SK-N-SH treated with all-trans-retinoic acid at 6 μM for 48 hours (cell line): ENCODE measurements at regions not wholly inside any gene's neighbourhood (a gene's known extent, or its start where the extent isn't known, plus 50 kb on each side); places are given as distances from the start of the nearest gene placed in this dataset.

ENCODE experiments used
- ATAC-seq: fragments of 200-7000 bp; cut with Tn5 transposase; 3 replicates; pipeline ENCODE4 v1.9.1; 2020; ENCODE audit warnings: mild to moderate bottlenecking, moderate library complexity
- ARNTL ChIP-seq: fragments of 450-650 bp; formaldehyde crosslinking; IDR thresholded peaks from 2 replicates; pipeline ENCODE4 v1.5.0; 2020; ENCODE audit warnings: low read depth, mild to moderate bottlenecking, moderate library complexity, borderline replicate concordance
- BACH2 ChIP-seq: fragments of 250-450 bp; sonication (Bioruptor Pico); IDR thresholded peaks from 2 replicates; pipeline ENCODE4 v1.9.0; 2021; ENCODE audit warnings: mild to moderate bottlenecking, borderline replicate concordance
- ESRRG ChIP-seq: fragments of 250-450 bp; sonication (Bioruptor Pico); IDR thresholded peaks from 2 replicates; pipeline ENCODE4 v1.6.1; 2021; ENCODE audit warnings: mild to moderate bottlenecking
- GLIS3 ChIP-seq: fragments of 250-450 bp; sonication (Bioruptor Pico); IDR thresholded peaks from 2 replicates; pipeline ENCODE4 v1.5.0; 2020; ENCODE audit warnings: mild to moderate bottlenecking, moderate library complexity
- ISL1 ChIP-seq: fragments of 250-450 bp; sonication (Bioruptor Pico); IDR thresholded peaks from 2 replicates; pipeline ENCODE4 v2.1.2; 2022; ENCODE audit warnings: mild to moderate bottlenecking, moderate library complexity
- OSR1 ChIP-seq: fragments of 250-450 bp; sonication (Bioruptor Pico); IDR thresholded peaks from 2 replicates; pipeline ENCODE4 v1.8.0; 2022; ENCODE audit warnings: moderate library complexity, mild to moderate bottlenecking, inconsistent platforms
- PPARA ChIP-seq: fragments of 250-450 bp; sonication (Bioruptor Pico); IDR thresholded peaks from 2 replicates; pipeline ENCODE4 v1.5.0; 2020; ENCODE audit warnings: mild to moderate bottlenecking, borderline replicate concordance
- RARB ChIP-seq: fragments of 250-450 bp; sonication (Bioruptor Pico); IDR thresholded peaks from 2 replicates; pipeline ENCODE4 v1.8.0; 2021; ENCODE audit warnings: mild to moderate bottlenecking, moderate library complexity
- SNAI2 ChIP-seq: fragments of 250-450 bp; sonication (Bioruptor Pico); IDR thresholded peaks from 2 replicates; pipeline ENCODE4 v1.5.0; 2020; ENCODE audit warnings: mild to moderate bottlenecking, moderate library complexity
- TOX ChIP-seq: fragments of 250-450 bp; sonication (Bioruptor Pico); IDR thresholded peaks from 2 replicates; pipeline ENCODE4 v1.8.0; 2021; ENCODE audit warnings: mild to moderate bottlenecking, moderate library complexity, borderline replicate concordance
- ZC3H10 ChIP-seq: fragments of 250-450 bp; sonication (Bioruptor Pico); IDR thresholded peaks from 2 replicates; pipeline ENCODE4 v1.5.1; 2021; ENCODE audit warnings: mild to moderate bottlenecking, moderate library complexity
- ZFP3 ChIP-seq: fragments of 250-450 bp; sonication (Bioruptor Pico); IDR thresholded peaks from 2 replicates; pipeline ENCODE4 v1.5.0; 2020; ENCODE audit warnings: mild to moderate bottlenecking, moderate library complexity
- ZFP30 ChIP-seq: fragments of 450-650 bp; formaldehyde crosslinking; IDR thresholded peaks from 2 replicates; pipeline ENCODE4 v1.5.0; 2022; ENCODE audit warnings: mild to moderate bottlenecking, moderate library complexity
- ZNF565 ChIP-seq: fragments of 450-650 bp; formaldehyde crosslinking; conservative IDR thresholded peaks from 2 replicates; pipeline ENCODE4 v1.5.0; 2020; ENCODE audit warnings: low read depth, mild to moderate bottlenecking, moderate library complexity
- ZNF70 ChIP-seq: fragments of 450-650 bp; formaldehyde crosslinking; IDR thresholded peaks from 2 replicates; pipeline ENCODE4 v1.5.0; 2020; ENCODE audit warnings: mild to moderate bottlenecking, moderate library complexity
- ZNF8 ChIP-seq: fragments of 450-650 bp; formaldehyde crosslinking; IDR thresholded peaks from 2 replicates; pipeline ENCODE4 v1.5.0; 2020; ENCODE audit warnings: mild to moderate bottlenecking, moderate library complexity
- TF ChIP-seq, protein P1 (sequence below): fragments of 250-450 bp; sonication (Bioruptor Pico); IDR thresholded peaks from 2 replicates; pipeline ENCODE4 v1.5.1; 2020; ENCODE audit warnings: low read depth, mild to moderate bottlenecking, moderate library complexity
- TF ChIP-seq, protein P2 (sequence below): fragments of 250-450 bp; sonication (Bioruptor Pico); IDR thresholded peaks from 2 replicates; pipeline ENCODE4 v1.8.0; 2021; ENCODE audit warnings: low read depth, mild to moderate bottlenecking, moderate library complexity, borderline replicate concordance
- TF ChIP-seq, protein P3 (sequence below): fragments of 250-450 bp; sonication (Bioruptor Pico); IDR thresholded peaks from 2 replicates; pipeline ENCODE4 v1.8.0; 2020; ENCODE audit warnings: mild to moderate bottlenecking, moderate library complexity, borderline replicate concordance
- TF ChIP-seq, protein P4 (sequence below): fragments of 250-450 bp; sonication (Bioruptor Pico); IDR thresholded peaks from 2 replicates; pipeline ENCODE4 v1.5.1; 2021; ENCODE audit warnings: mild to moderate bottlenecking, moderate library complexity

DNA sequence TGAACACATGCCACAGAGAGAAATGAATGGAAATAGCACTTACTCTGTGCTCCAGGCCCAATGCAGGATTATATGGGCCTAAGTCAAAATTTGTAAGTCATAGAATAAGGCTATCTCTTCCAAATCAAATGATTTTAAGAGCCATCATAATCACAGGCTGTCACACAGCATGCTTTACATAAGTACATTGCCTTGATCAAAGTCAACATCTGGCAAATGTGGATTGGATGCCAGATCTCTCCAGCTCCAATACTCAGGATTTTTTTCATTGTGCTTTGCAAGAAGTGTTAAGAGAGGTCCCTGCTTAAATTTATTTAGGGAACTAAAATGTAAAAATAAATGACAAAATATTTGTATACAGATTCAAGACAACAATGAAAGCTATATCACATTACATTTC, 299.9 kb downstream of the PRDM5 start:
- ATAC-seq = no peak
- TF ChIP-seq ZNF565 (CRISPR knock-in tag) (no peak), ZNF70 (CRISPR knock-in tag) (no peak), PPARA (CRISPR knock-in tag) (no peak), TOX (CRISPR knock-in tag) (no peak), ZNF8 (CRISPR knock-in tag) (no peak), ISL1 (no peak), GLIS3 (CRISPR knock-in tag) (no peak), SNAI2 (CRISPR knock-in tag) (no peak), ZC3H10 (CRISPR knock-in tag) (no peak)
- TF ChIP-seq, protein P1, sequence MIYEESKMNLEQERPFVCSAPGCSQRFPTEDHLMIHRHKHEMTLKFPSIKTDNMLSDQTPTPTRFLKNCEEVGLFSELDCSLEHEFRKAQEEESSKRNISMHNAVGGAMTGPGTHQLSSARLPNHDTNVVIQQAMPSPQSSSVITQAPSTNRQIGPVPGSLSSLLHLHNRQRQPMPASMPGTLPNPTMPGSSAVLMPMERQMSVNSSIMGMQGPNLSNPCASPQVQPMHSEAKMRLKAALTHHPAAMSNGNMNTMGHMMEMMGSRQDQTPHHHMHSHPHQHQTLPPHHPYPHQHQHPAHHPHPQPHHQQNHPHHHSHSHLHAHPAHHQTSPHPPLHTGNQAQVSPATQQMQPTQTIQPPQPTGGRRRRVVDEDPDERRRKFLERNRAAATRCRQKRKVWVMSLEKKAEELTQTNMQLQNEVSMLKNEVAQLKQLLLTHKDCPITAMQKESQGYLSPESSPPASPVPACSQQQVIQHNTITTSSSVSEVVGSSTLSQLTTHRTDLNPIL (CRISPR knock-in tag) = no peak

DNA sequence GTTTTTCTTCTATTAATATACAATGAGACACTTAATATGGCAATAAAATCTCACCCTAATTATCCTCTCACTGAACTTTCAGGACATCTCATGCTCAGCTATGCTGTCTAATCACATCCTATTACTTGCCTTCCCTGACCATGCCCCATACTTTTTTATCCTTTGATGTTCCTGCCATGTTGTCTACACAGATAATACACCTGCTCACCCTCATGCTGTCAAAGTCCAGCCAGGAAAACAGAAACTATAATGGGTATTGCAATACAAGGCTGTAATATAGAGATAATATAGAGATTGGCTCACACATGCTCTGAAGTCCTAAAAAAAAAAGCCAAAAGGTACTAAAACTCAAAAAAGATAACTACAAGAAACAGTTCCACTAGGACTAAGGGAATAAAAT, 305.4 kb downstream of the PRDM5 start:
- ATAC-seq = no peak
- TF ChIP-seq, protein P2, sequence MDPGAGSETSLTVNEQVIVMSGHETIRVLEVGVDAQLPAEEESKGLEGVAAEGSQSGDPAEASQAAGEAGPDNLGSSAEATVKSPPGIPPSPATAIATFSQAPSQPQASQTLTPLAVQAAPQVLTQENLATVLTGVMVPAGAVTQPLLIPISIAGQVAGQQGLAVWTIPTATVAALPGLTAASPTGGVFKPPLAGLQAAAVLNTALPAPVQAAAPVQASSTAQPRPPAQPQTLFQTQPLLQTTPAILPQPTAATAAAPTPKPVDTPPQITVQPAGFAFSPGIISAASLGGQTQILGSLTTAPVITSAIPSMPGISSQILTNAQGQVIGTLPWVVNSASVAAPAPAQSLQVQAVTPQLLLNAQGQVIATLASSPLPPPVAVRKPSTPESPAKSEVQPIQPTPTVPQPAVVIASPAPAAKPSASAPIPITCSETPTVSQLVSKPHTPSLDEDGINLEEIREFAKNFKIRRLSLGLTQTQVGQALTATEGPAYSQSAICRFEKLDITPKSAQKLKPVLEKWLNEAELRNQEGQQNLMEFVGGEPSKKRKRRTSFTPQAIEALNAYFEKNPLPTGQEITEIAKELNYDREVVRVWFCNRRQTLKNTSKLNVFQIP (CRISPR knock-in tag) = no peak

DNA sequence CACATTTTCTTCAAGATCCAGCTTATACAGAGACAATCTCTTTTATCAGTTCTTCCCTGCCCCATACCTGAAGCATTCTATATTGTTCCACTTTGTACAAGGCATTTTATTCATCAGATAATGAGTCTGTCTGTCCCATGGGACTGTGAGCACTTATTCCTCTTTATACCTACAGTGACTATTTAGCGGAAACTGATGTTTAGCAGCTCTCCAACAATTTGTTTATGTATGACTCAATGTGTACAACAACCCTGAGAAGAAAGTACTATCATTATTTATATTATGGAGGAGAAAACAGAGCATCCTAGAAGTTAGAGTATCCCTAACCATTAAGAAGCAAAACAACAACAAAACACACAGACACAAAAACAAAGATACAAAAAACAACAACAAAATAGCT, 306.5 kb downstream of the PRDM5 start:
- TF ChIP-seq ISL1 = no peak
- TF ChIP-seq ZNF70 (CRISPR knock-in tag) = no peak
- TF ChIP-seq ESRRG (CRISPR knock-in tag) = no peak
- no peak for TF ChIP-seq BACH2 (CRISPR knock-in tag)
- no peak for TF ChIP-seq ZC3H10 (CRISPR knock-in tag)
- no peak for TF ChIP-seq ZNF8 (CRISPR knock-in tag)
- TF ChIP-seq, protein P3, sequence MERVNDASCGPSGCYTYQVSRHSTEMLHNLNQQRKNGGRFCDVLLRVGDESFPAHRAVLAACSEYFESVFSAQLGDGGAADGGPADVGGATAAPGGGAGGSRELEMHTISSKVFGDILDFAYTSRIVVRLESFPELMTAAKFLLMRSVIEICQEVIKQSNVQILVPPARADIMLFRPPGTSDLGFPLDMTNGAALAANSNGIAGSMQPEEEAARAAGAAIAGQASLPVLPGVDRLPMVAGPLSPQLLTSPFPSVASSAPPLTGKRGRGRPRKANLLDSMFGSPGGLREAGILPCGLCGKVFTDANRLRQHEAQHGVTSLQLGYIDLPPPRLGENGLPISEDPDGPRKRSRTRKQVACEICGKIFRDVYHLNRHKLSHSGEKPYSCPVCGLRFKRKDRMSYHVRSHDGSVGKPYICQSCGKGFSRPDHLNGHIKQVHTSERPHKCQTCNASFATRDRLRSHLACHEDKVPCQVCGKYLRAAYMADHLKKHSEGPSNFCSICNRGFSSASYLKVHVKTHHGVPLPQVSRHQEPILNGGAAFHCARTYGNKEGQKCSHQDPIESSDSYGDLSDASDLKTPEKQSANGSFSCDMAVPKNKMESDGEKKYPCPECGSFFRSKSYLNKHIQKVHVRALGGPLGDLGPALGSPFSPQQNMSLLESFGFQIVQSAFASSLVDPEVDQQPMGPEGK = no peak
- ATAC-seq = no peak

DNA sequence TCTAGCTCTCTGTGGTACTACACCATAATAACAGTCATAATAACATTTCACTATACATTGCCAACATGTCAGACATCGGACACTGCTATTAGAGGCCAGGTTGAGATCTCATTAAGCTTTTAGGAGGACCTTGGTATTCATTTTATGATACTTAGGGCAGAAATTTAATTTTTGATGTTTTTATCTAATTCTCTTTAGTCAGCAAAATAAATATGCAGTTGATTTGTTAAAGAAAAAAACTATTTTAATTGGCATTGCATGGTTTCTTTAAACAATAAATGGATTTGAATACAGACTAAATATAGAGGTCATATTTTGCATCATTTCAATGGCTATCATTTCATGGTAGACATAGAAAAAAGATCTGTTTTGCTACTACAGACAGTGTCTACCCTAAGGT, 308.7 kb downstream of the PRDM5 start:
- TF ChIP-seq, protein P1 (CRISPR knock-in tag) = no peak
- TF ChIP-seq ZFP3 (CRISPR knock-in tag) = no peak
- TF ChIP-seq, protein P4, sequence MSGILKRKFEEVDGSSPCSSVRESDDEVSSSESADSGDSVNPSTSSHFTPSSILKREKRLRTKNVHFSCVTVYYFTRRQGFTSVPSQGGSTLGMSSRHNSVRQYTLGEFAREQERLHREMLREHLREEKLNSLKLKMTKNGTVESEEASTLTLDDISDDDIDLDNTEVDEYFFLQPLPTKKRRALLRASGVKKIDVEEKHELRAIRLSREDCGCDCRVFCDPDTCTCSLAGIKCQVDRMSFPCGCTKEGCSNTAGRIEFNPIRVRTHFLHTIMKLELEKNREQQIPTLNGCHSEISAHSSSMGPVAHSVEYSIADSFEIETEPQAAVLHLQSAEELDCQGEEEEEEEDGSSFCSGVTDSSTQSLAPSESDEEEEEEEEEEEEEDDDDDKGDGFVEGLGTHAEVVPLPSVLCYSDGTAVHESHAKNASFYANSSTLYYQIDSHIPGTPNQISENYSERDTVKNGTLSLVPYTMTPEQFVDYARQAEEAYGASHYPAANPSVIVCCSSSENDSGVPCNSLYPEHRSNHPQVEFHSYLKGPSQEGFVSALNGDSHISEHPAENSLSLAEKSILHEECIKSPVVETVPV (CRISPR knock-in tag) = no peak
- no peak for TF ChIP-seq ARNTL (CRISPR knock-in tag)
- no peak for TF ChIP-seq GLIS3 (CRISPR knock-in tag)
- TF ChIP-seq, protein P3 = no peak
- TF ChIP-seq TOX (CRISPR knock-in tag) = no peak
- TF ChIP-seq ZNF8 (CRISPR knock-in tag) = no peak
- no peak for TF ChIP-seq RARB (CRISPR knock-in tag)
- no peak for TF ChIP-seq ESRRG (CRISPR knock-in tag)
- TF ChIP-seq OSR1 (CRISPR knock-in tag) = no peak
- no peak for TF ChIP-seq BACH2 (CRISPR knock-in tag)
- TF ChIP-seq ZC3H10 (CRISPR knock-in tag) = no peak
- TF ChIP-seq ZFP30 (CRISPR knock-in tag) = no peak
- no peak for ATAC-seq
